Islet precursor cell (in vitro differentiated cells): ENCODE measurements at regions not wholly inside any gene's neighbourhood (a gene's known extent, or its start where the extent isn't known, plus 50 kb on each side); places are given as distances from the start of the nearest gene placed in this dataset.

Experiments
- DNase-seq: peaks from one replicate; pipeline ENCODE4 v3.0.0-alpha.2; 2018

GRCh38 chr11:120013325-120014250 is 124.3 kb downstream of the TRIM29 start:
- DNase-seq, result peak; percentile 93

DNA sequence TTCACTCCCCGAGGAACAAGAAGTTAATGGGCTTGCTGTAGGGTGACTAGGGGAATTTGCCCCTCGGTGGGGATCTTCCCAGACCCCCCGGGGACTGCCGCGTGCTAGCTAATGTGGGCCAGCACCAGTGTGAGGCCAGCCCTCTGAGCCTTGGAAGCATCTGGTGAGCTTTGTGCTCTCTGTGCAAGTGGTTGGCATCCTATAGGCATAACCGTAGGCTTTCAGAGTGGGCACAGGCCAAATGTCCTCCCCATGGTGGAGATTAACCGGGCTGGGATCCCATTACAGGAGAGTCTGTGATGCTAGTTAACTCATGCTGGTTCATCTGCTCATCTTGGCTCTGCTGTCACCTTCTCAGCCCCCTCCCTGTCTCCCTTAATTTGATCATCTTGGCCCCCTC is 125.7 kb downstream of the TRIM29 start:
- DNase-seq, result no peak

DNA sequence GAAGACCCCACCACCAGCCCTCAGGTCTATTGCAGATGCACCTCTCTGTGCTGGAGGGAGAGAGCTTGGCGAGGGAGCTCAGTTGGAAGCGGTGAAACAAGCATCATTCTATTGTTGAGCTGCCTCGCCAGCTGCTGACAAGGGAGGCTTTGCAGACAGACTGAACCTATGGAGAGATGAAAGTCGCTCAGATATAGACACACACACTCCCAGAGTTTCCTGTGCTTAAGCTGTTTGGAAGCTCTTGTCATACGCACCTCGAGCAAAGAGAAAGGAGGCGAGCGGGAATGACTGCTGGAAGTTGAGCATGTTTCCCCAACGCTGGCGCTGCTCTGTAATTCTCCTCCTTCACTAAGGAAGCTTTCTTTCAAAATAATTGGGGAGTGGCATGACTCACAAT is 126.1 kb downstream of the TRIM29 start:
- DNase-seq, result no peak

DNA sequence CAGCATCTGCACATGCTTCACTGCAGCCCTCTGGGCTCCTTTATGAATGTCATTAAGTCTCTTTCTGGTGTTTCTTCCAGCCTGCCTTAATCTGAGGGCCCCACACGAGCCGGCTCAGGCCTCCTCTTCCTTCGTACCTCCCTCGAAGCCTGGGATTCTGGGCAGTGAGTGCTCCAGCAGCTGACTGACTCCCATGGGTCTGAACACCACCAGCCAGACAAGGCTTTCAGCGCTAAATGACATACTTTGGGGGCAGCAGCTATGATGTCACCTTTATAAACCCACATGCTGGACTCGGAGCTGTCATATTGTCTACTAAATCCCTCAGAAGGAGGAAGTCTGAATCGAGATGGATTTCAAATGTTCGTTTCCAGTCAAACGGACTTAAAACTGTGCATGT is 127.1 kb downstream of the TRIM29 start:
- no peak for DNase-seq

- no peak for DNase-seq
Observed at GRCh38 chr11:120009938-120010337, 128.0 kb downstream of the TRIM29 start.

- no peak for DNase-seq
Observed at GRCh38 chr11:120007144-120007543, 130.8 kb downstream of the TRIM29 start.

- no peak for DNase-seq
Observed at GRCh38 chr11:120004723-120005122, 133.2 kb downstream of the TRIM29 start.

- DNase-seq, result no peak
Observed at GRCh38 chr11:120001178-120002090, 136.5 kb downstream of the TRIM29 start.

- DNase-seq, result no peak
Observed at GRCh38 chr11:119999220-119999619, 138.7 kb downstream of the TRIM29 start.

DNA sequence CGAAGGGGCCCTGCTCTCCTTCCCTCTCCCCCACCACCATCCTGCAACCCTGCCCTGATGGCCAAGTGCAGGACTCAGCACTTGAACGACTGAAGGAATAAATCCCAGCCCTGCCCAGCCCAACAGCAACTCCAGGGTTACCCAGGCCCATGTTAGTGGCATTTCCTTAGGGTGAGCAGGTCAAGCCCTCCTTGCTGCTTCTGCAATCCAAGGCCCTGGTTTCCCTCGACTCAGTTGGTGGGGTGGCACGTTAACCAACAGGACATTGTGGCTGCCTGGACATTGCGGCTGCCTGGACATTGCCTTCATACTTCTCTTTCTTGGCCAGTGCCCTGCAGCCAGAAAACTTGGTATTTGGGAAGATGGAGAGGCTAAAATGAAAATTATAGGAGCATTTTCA is 141.4 kb downstream of the TRIM29 start:
- DNase-seq, result no peak

- no peak for DNase-seq
Observed at GRCh38 chr11:119995730-119996491, 142.0 kb downstream of the TRIM29 start.

- DNase-seq, result no peak
Observed at GRCh38 chr11:119993722-119994121, 144.2 kb downstream of the TRIM29 start.

GRCh38 chr11:119992171-119993051 is 145.5 kb downstream of the TRIM29 start:
- no peak for DNase-seq

DNA sequence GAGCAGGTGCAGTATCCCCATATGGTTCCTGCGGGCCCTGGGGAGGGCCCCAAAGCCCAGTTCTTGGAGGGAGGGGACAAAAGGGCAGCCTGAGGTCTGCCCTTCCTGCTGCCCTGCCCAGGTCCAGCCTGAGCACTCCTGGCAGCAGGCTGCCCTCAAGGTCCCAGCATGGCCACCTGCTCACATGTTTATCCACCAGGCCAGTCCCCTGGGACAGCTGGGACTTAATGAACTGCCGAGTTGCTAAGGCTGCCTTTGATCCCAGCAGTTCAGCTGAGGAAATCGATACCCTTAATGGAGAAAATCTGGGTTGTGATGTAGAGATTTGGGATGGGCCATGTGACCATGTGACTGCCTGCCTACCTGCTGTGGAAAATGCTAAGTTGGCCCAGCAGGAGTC is 146.2 kb downstream of the TRIM29 start:
- DNase-seq, result no peak

- DNase-seq, result no peak
Observed at GRCh38 chr11:119991022-119991404, 146.9 kb downstream of the TRIM29 start.

DNA sequence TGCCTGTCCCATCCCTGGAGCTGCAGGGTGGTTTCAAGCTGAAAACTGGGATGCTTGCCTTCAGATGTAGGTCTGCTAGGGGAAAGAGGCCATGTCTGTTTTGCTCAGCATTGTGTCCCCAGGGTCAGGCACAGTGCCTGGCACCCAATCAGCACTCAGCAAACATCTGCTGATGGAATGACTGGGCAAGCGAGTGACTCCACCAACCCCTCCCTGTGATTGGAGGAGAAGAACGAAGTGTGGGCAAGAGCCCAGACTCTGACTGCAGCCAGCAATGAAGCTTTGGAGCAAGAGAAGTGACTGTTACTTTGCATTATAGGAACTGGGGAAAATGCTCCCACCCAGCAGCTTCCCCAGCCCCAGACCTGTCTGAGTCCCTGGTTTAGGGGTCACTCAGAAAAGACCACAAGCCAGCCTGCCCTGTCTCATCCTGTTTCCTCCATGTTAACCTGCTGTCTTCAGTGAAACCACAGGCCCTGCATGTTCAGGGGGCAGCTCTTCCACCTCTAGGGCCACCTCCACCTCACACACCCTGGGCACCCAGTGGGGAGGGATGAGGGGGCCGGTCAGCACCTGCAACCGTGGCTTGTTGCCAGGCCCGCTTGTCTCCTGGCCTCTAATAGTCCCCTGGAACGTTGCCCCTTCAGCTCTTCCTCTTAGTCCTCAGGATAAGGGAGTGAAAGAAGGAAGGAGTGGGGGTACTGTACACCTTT is 147.4 kb downstream of the TRIM29 start:
- DNase-seq, result no peak

DNA sequence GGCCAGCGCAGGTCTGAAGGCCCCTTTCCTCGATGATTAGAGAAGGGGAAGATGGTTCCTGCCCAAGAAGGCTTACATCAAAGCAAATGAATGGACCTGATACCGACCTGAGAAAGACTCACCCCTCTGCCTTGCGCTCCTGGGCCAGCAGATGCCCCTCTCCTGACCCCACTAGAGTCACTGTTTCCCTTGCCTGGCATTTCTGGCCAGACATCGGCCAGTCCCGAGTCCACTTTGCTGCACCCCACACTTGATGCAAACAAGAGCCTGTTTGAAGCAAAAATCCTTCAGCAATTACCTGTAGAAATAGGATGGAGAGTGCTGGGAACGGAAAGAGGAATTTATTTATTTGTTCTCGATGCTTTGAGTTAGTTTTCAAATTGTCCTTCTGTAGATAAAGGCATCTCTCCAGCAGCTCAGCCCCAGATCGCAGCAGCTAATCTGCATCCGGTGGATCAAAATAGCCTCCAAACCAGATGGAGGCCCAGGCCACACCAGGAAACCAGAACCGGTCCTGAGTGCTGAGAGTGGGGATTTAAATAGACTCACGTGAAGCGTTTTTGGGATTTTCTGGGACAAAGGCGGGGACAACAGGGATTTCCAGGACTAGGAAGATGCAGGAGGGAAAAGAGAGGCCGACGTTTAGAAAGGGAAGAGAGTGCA is 148.6 kb downstream of the TRIM29 start:
- DNase-seq, result no peak

GRCh38 chr11:119985551-119985950 is 152.4 kb downstream of the TRIM29 start:
- no peak for DNase-seq

DNA sequence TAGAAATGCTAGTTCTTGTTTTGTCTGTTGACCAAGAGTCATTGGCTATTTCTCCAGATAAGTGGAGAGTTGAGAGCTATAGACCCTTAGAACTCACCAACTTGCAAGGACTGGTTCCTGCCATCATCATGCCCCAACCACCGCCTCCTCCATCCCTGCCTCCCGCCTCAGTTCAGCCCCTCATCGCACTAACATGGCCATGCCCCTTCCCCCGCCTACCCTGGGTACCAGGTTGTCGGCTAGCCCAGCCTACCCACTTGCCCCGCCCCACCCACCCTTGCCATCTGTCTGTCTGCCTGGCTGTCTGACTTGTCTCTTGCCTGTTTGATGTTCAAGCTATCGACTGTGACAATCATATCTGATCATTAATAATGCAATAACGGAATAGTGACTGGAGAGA is 154.1 kb downstream of the TRIM29 start:
- DNase-seq, result no peak

DNA sequence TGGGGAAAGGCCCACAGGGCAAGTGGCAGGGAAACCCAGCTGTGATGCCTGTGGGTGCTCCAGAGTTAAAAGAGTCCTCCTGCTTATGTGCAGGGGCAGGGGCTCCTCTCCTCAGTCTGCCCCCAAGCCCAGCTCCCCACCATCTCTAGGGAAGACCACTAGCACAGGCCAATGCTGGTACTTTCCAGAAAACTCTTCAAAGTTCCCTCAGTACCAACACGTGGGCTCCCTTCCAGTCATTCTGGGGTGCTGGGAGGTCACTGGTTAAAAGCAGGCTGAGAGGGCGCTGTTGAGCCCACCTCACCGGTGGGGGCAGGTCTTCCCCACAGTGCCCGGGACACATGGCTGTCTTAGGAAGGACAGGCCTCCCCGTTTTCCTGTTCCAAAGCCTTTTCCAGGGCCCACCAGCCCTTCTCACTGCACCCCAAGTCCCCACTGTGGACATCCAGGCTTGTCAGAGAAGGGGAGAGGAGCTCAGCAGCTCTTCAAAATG is 154.6 kb downstream of the TRIM29 start:
- DNase-seq, result no peak
